ENCODE measurements at regions not wholly inside any gene's neighbourhood (a gene's known extent, or its start where the extent isn't known, plus 50 kb on each side); places are given as distances from the start of the nearest gene placed in this dataset.
"Not testable (repeated sequence)": the region's sequence is repeated elsewhere in the genome, so short reads cannot be mapped to it uniquely, and the experiment has no call there.

- no peak for DNase-seq
Observed at GRCh38 chr6:135731116-135731515, 120.4 kb upstream of the PDE7B start.

GRCh38 chr6:135736351-135736750 is 115.2 kb upstream of the PDE7B start:
- not testable (repeated sequence) for DNase-seq

- DNase-seq: no peak
Observed at GRCh38 chr6:135738636-135739035, 112.9 kb upstream of the PDE7B start.

GRCh38 chr6:135739288-135739687 is 112.2 kb upstream of the PDE7B start:
- DNase-seq: no peak

- no peak for DNase-seq
Observed at GRCh38 chr6:135740580-135740979, 110.9 kb upstream of the PDE7B start.

- DNase-seq: no peak
Observed at GRCh38 chr6:135743476-135743875, 108.0 kb upstream of the PDE7B start.

- no peak for DNase-seq
Observed at GRCh38 chr6:135748189-135748588, 103.3 kb upstream of the PDE7B start.

GRCh38 chr6:135750081-135750480 is 101.4 kb upstream of the PDE7B start:
- DNase-seq: no peak

GRCh38 chr6:135753196-135753595 is 98.3 kb upstream of the PDE7B start:
- no peak for DNase-seq

- no peak for DNase-seq
Observed at GRCh38 chr6:135759831-135760230, 91.7 kb upstream of the PDE7B start.

- no peak for DNase-seq
Observed at GRCh38 chr6:135774006-135774405, 77.5 kb upstream of the PDE7B start.

- no peak for DNase-seq
Observed at GRCh38 chr6:135779213-135779612, 72.3 kb upstream of the PDE7B start.

- DNase-seq: no peak
Observed at GRCh38 chr6:135780326-135780725, 71.2 kb upstream of the PDE7B start.

- no peak for DNase-seq
Observed at GRCh38 chr6:135782546-135782945, 69.0 kb upstream of the PDE7B start.

GRCh38 chr6:135784507-135784906 is 67.0 kb upstream of the PDE7B start:
- DNase-seq: no peak

- DNase-seq: no peak
Observed at GRCh38 chr6:135789375-135790050, 62.0 kb upstream of the PDE7B start.

- no peak for DNase-seq
Observed at GRCh38 chr6:135791441-135791840, 60.1 kb upstream of the PDE7B start.

- no peak for DNase-seq
Observed at GRCh38 chr6:135796643-135797305, 54.7 kb upstream of the PDE7B start.

GRCh38 chr6:135797361-135797760 is 54.1 kb upstream of the PDE7B start:
- no peak for DNase-seq

- DNase-seq: no peak
Observed at GRCh38 chr6:135798751-135799515, 52.6 kb upstream of the PDE7B start.
